Neural progenitor cell (in vitro differentiated cells): ENCODE measurements at regions not wholly inside any gene's neighbourhood (a gene's known extent, or its start where the extent isn't known, plus 50 kb on each side); places are given as distances from the start of the nearest gene placed in this dataset.

ENCODE experiments used
- DNase-seq: peaks from one replicate; pipeline ENCODE4 v3.0.0-alpha.2; 2016; ENCODE audit warnings: low spot score
- H2AFZ ChIP-seq: fragments of 200-600 bp; sonication (generic); replicated peaks from 2 replicates; pipeline ENCODE4 v1.6.1; 2016; ENCODE audit warnings: antibody characterized with exemption
- H3F3A ChIP-seq: fragments of 200-600 bp; sonication (generic); 2 replicates; pipeline ENCODE4 v1.6.1; 2016; ENCODE audit warnings: antibody characterized with exemption, low read depth
- H3K27ac ChIP-seq: fragments of 200-600 bp; sonication (generic); 2 replicates; pipeline ENCODE4 v1.5.1; 2016; ENCODE audit warnings: mild to moderate bottlenecking
- H3K27me3 ChIP-seq: fragments of 200-600 bp; sonication (generic); 2 replicates; pipeline ENCODE4 v1.6.1; 2016; ENCODE audit warnings: mild to moderate bottlenecking, moderate library complexity
- H3K36me3 ChIP-seq: fragments of 200-600 bp; sonication (generic); 2 replicates; pipeline ENCODE4 v1.5.1; 2016
- H3K4me1 ChIP-seq: fragments of 200-600 bp; sonication (generic); 2 replicates; pipeline ENCODE4 v1.6.1; 2016; ENCODE audit warnings: mixed run types
- H3K4me2 ChIP-seq: fragments of 200-600 bp; sonication (generic); 2 replicates; pipeline ENCODE4 v1.6.1; 2016
- H3K4me3 ChIP-seq: fragments of 200-600 bp; sonication (generic); 2 replicates; pipeline ENCODE4 v1.5.1; 2016
- H3K79me2 ChIP-seq: fragments of 200-600 bp; sonication (generic); 2 replicates; pipeline ENCODE4 v1.6.1; 2016; ENCODE audit warnings: low read depth
- H3K9ac ChIP-seq: fragments of 200-600 bp; sonication (generic); 2 replicates; pipeline ENCODE4 v1.6.1; 2016
- H3K9me3 ChIP-seq: fragments of 200-600 bp; sonication (generic); 2 replicates; pipeline ENCODE4 v1.5.1; 2016; ENCODE audit warnings: low read depth
- H4K20me1 ChIP-seq: fragments of 200-600 bp; sonication (generic); 2 replicates; pipeline ENCODE4 v1.6.1; 2016; ENCODE audit warnings: low read depth
- H3K27ac Mint-ChIP-seq: 3 replicates; pipeline ENCODE4 v1.8.0; 2021; ENCODE audit warnings: mixed read lengths
- H3K27me3 Mint-ChIP-seq: 2 replicates; pipeline ENCODE4 v1.8.0; 2022; ENCODE audit warnings: low read depth, mild to moderate bottlenecking, inconsistent platforms, moderate library complexity, mixed read lengths; ENCODE audit not compliant: insufficient read depth
- H3K36me3 Mint-ChIP-seq: 3 replicates; pipeline ENCODE4 v1.8.0; 2021; ENCODE audit warnings: mixed read lengths
- H3K4me1 Mint-ChIP-seq: 3 replicates; pipeline ENCODE4 v1.8.0; 2021; ENCODE audit warnings: mixed read lengths
- H3K4me3 Mint-ChIP-seq: 3 replicates; pipeline ENCODE4 v1.8.0; 2021; ENCODE audit warnings: mild to moderate bottlenecking, moderate library complexity, mixed read lengths
- H3K9me3 Mint-ChIP-seq: 3 replicates; pipeline ENCODE4 v1.8.0; 2020; ENCODE audit warnings: mixed read lengths
- EZH2 ChIP-seq: fragments of 200-600 bp; sonication (generic); IDR thresholded peaks from 2 replicates; pipeline ENCODE4 v1.6.1; 2017; ENCODE audit warnings: antibody characterized with exemption, mild to moderate bottlenecking, moderate library complexity
- EZH2phosphoT487 ChIP-seq: fragments of 200-600 bp; sonication (generic); IDR thresholded peaks from 2 replicates; pipeline ENCODE4 v1.6.1; 2017; ENCODE audit warnings: antibody characterized with exemption
- TF ChIP-seq, protein P1 (sequence below): fragments of 200-600 bp; sonication (generic); IDR thresholded peaks from 2 replicates; pipeline ENCODE4 v1.5.1; 2017; ENCODE audit warnings: antibody characterized with exemption, mild to moderate bottlenecking

DNA sequence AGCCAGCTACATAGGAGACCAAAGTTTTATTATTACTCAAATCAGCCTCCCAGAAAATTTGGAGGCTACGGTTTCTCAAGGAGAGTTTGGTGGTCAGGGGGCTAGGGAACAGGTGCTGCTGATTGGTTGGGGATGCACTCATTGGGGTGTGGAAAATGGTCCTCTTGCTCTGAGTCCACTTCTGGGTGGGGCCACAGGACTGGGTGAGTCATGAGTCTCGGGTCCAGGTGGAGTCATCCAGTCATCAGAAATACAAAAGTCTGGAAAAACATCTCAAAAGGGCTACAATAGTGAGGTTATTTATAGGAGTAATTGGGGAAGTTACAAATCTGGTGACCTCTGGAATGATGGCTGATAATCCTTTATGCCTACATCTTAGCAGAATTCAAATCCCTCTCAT lies 54.3 kb upstream of the SLC22A16 start:
- H3K27ac ChIP-seq, result no peak overlapping the region
- Mint-ChIP-seq H3K27ac (no peak overlapping the region), H3K4me3 (no peak overlapping the region), H3K36me3 (no peaks in the 10 kb centered on the region), H3K4me1 (no peaks in the 10 kb centered on the region), H3K9me3 (peaks cover 8% of the 10 kb centered on the region), H3K27me3 (no peaks in the 10 kb centered on the region)
- TF ChIP-seq, protein P1, sequence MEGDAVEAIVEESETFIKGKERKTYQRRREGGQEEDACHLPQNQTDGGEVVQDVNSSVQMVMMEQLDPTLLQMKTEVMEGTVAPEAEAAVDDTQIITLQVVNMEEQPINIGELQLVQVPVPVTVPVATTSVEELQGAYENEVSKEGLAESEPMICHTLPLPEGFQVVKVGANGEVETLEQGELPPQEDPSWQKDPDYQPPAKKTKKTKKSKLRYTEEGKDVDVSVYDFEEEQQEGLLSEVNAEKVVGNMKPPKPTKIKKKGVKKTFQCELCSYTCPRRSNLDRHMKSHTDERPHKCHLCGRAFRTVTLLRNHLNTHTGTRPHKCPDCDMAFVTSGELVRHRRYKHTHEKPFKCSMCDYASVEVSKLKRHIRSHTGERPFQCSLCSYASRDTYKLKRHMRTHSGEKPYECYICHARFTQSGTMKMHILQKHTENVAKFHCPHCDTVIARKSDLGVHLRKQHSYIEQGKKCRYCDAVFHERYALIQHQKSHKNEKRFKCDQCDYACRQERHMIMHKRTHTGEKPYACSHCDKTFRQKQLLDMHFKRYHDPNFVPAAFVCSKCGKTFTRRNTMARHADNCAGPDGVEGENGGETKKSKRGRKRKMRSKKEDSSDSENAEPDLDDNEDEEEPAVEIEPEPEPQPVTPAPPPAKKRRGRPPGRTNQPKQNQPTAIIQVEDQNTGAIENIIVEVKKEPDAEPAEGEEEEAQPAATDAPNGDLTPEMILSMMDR, result no peak
- TF ChIP-seq EZH2 (no peak), EZH2phosphoT487 (no peak)
- H4K20me1 ChIP-seq, result no peaks in the 10 kb centered on the region
- H2AFZ ChIP-seq, result no peak overlapping the region
- no peak overlapping the region for H3K9ac ChIP-seq
- H3K4me1 ChIP-seq, result peaks cover 8% of the 10 kb centered on the region
- H3K4me2 ChIP-seq, result no peak overlapping the region
- H3K27me3 ChIP-seq, result no peaks in the 10 kb centered on the region
- H3K9me3 ChIP-seq, result no peaks in the 10 kb centered on the region
- DNase-seq, result no peak
- H3F3A ChIP-seq, result no peaks in the 10 kb centered on the region
- H3K79me2 ChIP-seq, result no peaks in the 10 kb centered on the region
- no peaks in the 10 kb centered on the region for H3K36me3 ChIP-seq
- H3K4me3 ChIP-seq, result no peak overlapping the region

GRCh38 chr6:110529907-110530306 lies 53.5 kb upstream of the SLC22A16 start:
- Histone ChIP-seq H2AFZ (no peak overlapping the region), H3K27me3 (no peaks in the 10 kb centered on the region), H3K36me3 (no peaks in the 10 kb centered on the region), H3K27ac (no peak overlapping the region), H3K4me2 (no peak overlapping the region), H3K79me2 (no peaks in the 10 kb centered on the region), H3K4me1 (peaks cover 8% of the 10 kb centered on the region), H3K4me3 (no peak overlapping the region), H3K9me3 (no peaks in the 10 kb centered on the region), H3K9ac (no peak overlapping the region), H4K20me1 (no peaks in the 10 kb centered on the region), H3F3A (no peaks in the 10 kb centered on the region)
- H3K4me3 Mint-ChIP-seq, result no peak overlapping the region
- H3K9me3 Mint-ChIP-seq, result peaks cover 5% of the 10 kb centered on the region
- no peak overlapping the region for H3K27ac Mint-ChIP-seq
- H3K4me1 Mint-ChIP-seq, result no peaks in the 10 kb centered on the region
- no peaks in the 10 kb centered on the region for H3K36me3 Mint-ChIP-seq
- no peaks in the 10 kb centered on the region for H3K27me3 Mint-ChIP-seq
- no peak for TF ChIP-seq EZH2phosphoT487
- no peak for TF ChIP-seq EZH2
- TF ChIP-seq, protein P1, result no peak
- no peak for DNase-seq

DNA sequence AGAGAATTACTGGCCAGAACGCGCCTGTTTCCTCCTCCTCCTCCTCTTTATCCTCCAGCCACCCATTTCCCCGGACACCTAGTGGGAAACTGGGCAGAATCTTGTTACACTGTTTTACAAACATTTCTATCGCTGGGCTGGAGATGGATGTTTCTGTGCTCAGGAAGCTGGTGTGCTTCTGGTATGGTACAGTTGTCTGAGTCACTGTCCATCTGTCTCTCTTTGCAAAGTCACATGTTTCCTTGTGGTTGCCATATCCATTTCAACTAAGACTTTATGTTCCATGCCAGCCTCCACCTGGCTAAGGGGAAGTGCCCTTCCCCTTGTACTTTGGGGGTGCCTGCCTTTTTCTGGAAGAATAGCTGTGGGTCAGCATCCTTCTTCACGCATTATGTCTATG lies 52.9 kb upstream of the SLC22A16 start:
- Histone ChIP-seq H3K27me3 (no peaks in the 10 kb centered on the region), H2AFZ (no peak overlapping the region), H3K4me2 (no peak overlapping the region), H3K4me3 (no peak overlapping the region), H3K4me1 (peaks cover 8% of the 10 kb centered on the region), H3F3A (no peaks in the 10 kb centered on the region), H4K20me1 (no peaks in the 10 kb centered on the region), H3K9me3 (no peaks in the 10 kb centered on the region), H3K9ac (no peak overlapping the region), H3K27ac (no peak overlapping the region), H3K79me2 (no peaks in the 10 kb centered on the region), H3K36me3 (no peaks in the 10 kb centered on the region)
- peaks cover 4% of the 10 kb centered on the region for H3K9me3 Mint-ChIP-seq
- peak overlapping the region; percentile 62 for H3K27ac Mint-ChIP-seq
- no peaks in the 10 kb centered on the region for H3K4me1 Mint-ChIP-seq
- no peak for TF ChIP-seq EZH2phosphoT487
- no peak for TF ChIP-seq EZH2
- TF ChIP-seq, protein P1, result no peak
- no peak overlapping the region for H3K4me3 Mint-ChIP-seq
- no peak for DNase-seq
- no peaks in the 10 kb centered on the region for H3K36me3 Mint-ChIP-seq
- no peaks in the 10 kb centered on the region for H3K27me3 Mint-ChIP-seq

DNA sequence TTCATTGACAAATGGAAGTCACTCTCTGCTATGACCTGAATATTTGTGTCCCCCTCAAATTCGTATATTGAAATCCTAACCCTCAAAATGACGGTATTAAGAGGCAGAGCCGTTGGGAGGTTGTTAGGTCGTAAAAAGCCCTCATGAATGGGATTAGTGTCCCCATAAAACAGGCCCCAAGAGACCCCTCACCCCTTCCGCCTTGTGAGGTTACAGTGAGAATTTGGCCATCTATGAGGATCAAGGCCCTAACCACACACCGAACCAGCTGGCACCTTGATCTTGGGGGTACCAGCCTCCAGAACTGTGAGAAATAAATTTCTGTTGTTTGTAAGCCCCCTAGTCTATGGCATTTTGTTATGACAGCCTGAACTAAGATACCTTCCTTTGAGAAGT lies 52.5 kb upstream of the SLC22A16 start:
- no peak for TF ChIP-seq EZH2phosphoT487
- TF ChIP-seq EZH2, result no peak
- TF ChIP-seq, protein P1, result no peak
- H3K4me2 ChIP-seq, result no peak overlapping the region
- H3K79me2 ChIP-seq, result no peaks in the 10 kb centered on the region
- peaks cover 4% of the 10 kb centered on the region for H3K9me3 Mint-ChIP-seq
- H3K27ac Mint-ChIP-seq, result peak overlapping the region; percentile 62
- no peaks in the 10 kb centered on the region for H3F3A ChIP-seq
- no peaks in the 10 kb centered on the region for H3K27me3 ChIP-seq
- no peak overlapping the region for H3K4me3 Mint-ChIP-seq
- H3K36me3 Mint-ChIP-seq, result no peaks in the 10 kb centered on the region
- H4K20me1 ChIP-seq, result no peaks in the 10 kb centered on the region
- H3K27ac ChIP-seq, result no peak overlapping the region
- H3K4me3 ChIP-seq, result no peak overlapping the region
- H3K9ac ChIP-seq, result no peak overlapping the region
- no peaks in the 10 kb centered on the region for H3K9me3 ChIP-seq
- H3K4me1 ChIP-seq, result peaks cover 8% of the 10 kb centered on the region
- no peak overlapping the region for H2AFZ ChIP-seq
- no peaks in the 10 kb centered on the region for H3K36me3 ChIP-seq
- H3K27me3 Mint-ChIP-seq, result no peaks in the 10 kb centered on the region
- H3K4me1 Mint-ChIP-seq, result no peaks in the 10 kb centered on the region
- DNase-seq, result no peak
